Chondrocyte (in vitro differentiated cells): ENCODE measurements at regions not wholly inside any gene's neighbourhood (a gene's known extent, or its start where the extent isn't known, plus 50 kb on each side); places are given as distances from the start of the nearest gene placed in this dataset.

Source experiments
- DNase-seq: peaks from one replicate; pipeline ENCODE4 v3.0.0; 2021; ENCODE audit warnings: mixed read lengths, low spot score
- H3K27ac Mint-ChIP-seq: one replicate; pipeline ENCODE4 v1.8.0; 2021; ENCODE audit warnings: mild to moderate bottlenecking, moderate library complexity, mixed read lengths; ENCODE audit not compliant: unreplicated experiment
- H3K27me3 Mint-ChIP-seq: 2 replicates; pipeline ENCODE4 v1.8.0; 2021; ENCODE audit warnings: low read depth, mixed read lengths
- H3K36me3 Mint-ChIP-seq: 2 replicates; pipeline ENCODE4 v1.8.0; 2021; ENCODE audit warnings: low read depth, mixed read lengths
- H3K4me1 Mint-ChIP-seq: 2 replicates; pipeline ENCODE4 v1.8.0; 2021; ENCODE audit warnings: low read depth, mild to moderate bottlenecking, mixed read lengths
- H3K4me3 Mint-ChIP-seq: one replicate; pipeline ENCODE4 v1.8.0; 2021; ENCODE audit warnings: mild to moderate bottlenecking, moderate library complexity, mixed read lengths; ENCODE audit not compliant: unreplicated experiment
- H3K9me3 Mint-ChIP-seq: 2 replicates; pipeline ENCODE4 v1.8.0; 2021; ENCODE audit warnings: low read depth, mixed read lengths
- CTCF ChIP-seq: fragments of 200-600 bp; sonication (generic); IDR thresholded peaks from 2 replicates; pipeline ENCODE4 v1.5.0; 2021; ENCODE audit warnings: antibody characterized with exemption, mild to moderate bottlenecking, moderate library complexity

- Mint-ChIP-seq H3K27ac (no peak overlapping the region), H3K4me3 (no peak overlapping the region), H3K27me3 (no peaks in the 10 kb centered on the region), H3K9me3 (no peaks in the 10 kb centered on the region), H3K36me3 (no peaks in the 10 kb centered on the region), H3K4me1 (no peaks in the 10 kb centered on the region)
- no peak for TF ChIP-seq CTCF
- no peak for DNase-seq
Measured at GRCh38 chr18:39564716-39565115, 1999.1 kb upstream of the CELF4 start.

- Mint-ChIP-seq H3K9me3 (no peaks in the 10 kb centered on the region), H3K27me3 (no peaks in the 10 kb centered on the region), H3K36me3 (no peaks in the 10 kb centered on the region), H3K4me3 (no peak overlapping the region), H3K27ac (no peak overlapping the region), H3K4me1 (no peaks in the 10 kb centered on the region)
- no peak for TF ChIP-seq CTCF
- no peak for DNase-seq
Measured at GRCh38 chr18:39561126-39561525, 1995.5 kb upstream of the CELF4 start.

DNA sequence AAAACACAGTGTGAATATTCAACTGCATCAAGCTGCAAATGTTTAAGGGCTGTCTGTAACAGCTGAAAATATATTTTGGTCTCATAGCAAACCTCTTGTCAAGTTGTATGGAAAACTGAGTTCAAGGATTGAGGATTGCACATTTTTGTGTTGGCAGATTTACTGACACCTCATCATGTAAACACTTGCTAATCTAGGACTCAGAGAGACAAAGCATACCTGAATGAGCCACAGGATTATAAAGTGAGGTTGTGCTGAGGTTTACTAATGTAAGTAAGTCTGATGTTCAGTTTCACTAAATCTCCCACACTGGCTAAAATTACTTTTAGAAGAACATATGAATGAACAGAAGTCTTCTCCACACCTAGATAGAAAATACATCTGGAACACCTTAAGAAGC lies 1993.1 kb upstream of the CELF4 start:
- H3K36me3 Mint-ChIP-seq = no peaks in the 10 kb centered on the region
- H3K4me3 Mint-ChIP-seq = no peak overlapping the region
- TF ChIP-seq CTCF = no peak
- no peaks in the 10 kb centered on the region for H3K4me1 Mint-ChIP-seq
- DNase-seq = no peak
- no peaks in the 10 kb centered on the region for H3K9me3 Mint-ChIP-seq
- H3K27ac Mint-ChIP-seq = no peak overlapping the region
- H3K27me3 Mint-ChIP-seq = no peaks in the 10 kb centered on the region

GRCh38 chr18:39555496-39555895 lies 1989.9 kb upstream of the CELF4 start:
- TF ChIP-seq CTCF = no peak
- no peaks in the 10 kb centered on the region for H3K36me3 Mint-ChIP-seq
- peaks cover 3% of the 10 kb centered on the region for H3K9me3 Mint-ChIP-seq
- no peak overlapping the region for H3K27ac Mint-ChIP-seq
- no peak overlapping the region for H3K4me3 Mint-ChIP-seq
- no peak for DNase-seq
- no peaks in the 10 kb centered on the region for H3K27me3 Mint-ChIP-seq
- H3K4me1 Mint-ChIP-seq = no peaks in the 10 kb centered on the region

GRCh38 chr18:39550701-39551100 lies 1985.1 kb upstream of the CELF4 start:
- no peaks in the 10 kb centered on the region for H3K27me3 Mint-ChIP-seq
- no peak overlapping the region for H3K27ac Mint-ChIP-seq
- peaks cover 3% of the 10 kb centered on the region for H3K9me3 Mint-ChIP-seq
- TF ChIP-seq CTCF = no peak
- no peak for DNase-seq
- no peak overlapping the region for H3K4me3 Mint-ChIP-seq
- no peaks in the 10 kb centered on the region for H3K4me1 Mint-ChIP-seq
- H3K36me3 Mint-ChIP-seq = no peaks in the 10 kb centered on the region
